ENCODE measurements at regions not wholly inside any gene's neighbourhood (a gene's known extent, or its start where the extent isn't known, plus 50 kb on each side); places are given as distances from the start of the nearest gene placed in this dataset.

GRCh38 chr7:25322473-25322872 lies 94.2 kb upstream of the NPVF start:
- TF ChIP-seq, protein P1, sequence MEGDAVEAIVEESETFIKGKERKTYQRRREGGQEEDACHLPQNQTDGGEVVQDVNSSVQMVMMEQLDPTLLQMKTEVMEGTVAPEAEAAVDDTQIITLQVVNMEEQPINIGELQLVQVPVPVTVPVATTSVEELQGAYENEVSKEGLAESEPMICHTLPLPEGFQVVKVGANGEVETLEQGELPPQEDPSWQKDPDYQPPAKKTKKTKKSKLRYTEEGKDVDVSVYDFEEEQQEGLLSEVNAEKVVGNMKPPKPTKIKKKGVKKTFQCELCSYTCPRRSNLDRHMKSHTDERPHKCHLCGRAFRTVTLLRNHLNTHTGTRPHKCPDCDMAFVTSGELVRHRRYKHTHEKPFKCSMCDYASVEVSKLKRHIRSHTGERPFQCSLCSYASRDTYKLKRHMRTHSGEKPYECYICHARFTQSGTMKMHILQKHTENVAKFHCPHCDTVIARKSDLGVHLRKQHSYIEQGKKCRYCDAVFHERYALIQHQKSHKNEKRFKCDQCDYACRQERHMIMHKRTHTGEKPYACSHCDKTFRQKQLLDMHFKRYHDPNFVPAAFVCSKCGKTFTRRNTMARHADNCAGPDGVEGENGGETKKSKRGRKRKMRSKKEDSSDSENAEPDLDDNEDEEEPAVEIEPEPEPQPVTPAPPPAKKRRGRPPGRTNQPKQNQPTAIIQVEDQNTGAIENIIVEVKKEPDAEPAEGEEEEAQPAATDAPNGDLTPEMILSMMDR (IDR thresholded peaks at IDR 0.05; ENCODE audit: insufficient read depth, low read depth, low read length): no peak
- no peak for TF ChIP-seq EZH2 (IDR thresholded peaks at IDR 0.05; ENCODE audit: insufficient read depth, low read length)

Measured in astrocyte (in vitro differentiated cells and primary cell).